ENCODE measurements at regions not wholly inside any gene's neighbourhood (a gene's known extent, or its start where the extent isn't known, plus 50 kb on each side); places are given as distances from the start of the nearest gene placed in this dataset.

DNA sequence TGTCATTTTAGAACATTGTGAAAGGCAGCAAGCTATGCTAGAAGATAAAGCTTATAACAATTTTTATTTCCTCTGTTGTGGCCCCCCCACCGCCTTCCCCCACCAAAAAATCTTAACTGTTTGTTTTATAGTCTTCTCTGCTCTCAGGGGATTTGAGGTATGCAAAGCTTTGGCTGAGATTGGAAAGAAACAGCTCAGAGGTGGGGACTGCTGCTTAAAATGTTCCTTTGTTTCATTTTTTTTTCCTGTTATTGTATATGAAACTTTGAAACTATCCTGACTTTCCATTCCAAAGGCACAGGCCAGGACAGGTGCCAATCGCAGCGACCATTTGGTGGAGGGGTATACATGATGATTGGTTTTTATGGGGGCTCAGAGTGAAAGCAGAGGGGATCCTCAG is 114.7 kb upstream of the PHACTR1 start:
- no peaks in the 10 kb centered on the region for H3K9me2 ChIP-seq (ENCODE audit: insufficient read depth, low read length)
- no peaks in the 10 kb centered on the region for H3K27me3 ChIP-seq (ENCODE audit: insufficient read depth, low read depth, low read length)
- no peak overlapping the region for H3K4me3 ChIP-seq (ENCODE audit: low read length)
- no peaks in the 10 kb centered on the region for H3K79me2 ChIP-seq (replicated peaks; ENCODE audit: insufficient read depth, low read length)
- H3K36me3 ChIP-seq (ENCODE audit: insufficient read depth, low read length) = no peaks in the 10 kb centered on the region
- no peaks in the 10 kb centered on the region for H3K9me3 ChIP-seq (ENCODE audit: low read length)
- no peaks in the 10 kb centered on the region for H3F3A ChIP-seq (ENCODE audit: insufficient read depth, low read length, poor library complexity, severe bottlenecking)
- H4K20me1 ChIP-seq (ENCODE audit: insufficient read depth) = no peaks in the 10 kb centered on the region
- no peak overlapping the region for H3K27ac ChIP-seq (ENCODE audit: low read length)
- H3K9ac ChIP-seq (ENCODE audit: low read length) = no peak overlapping the region
- TF ChIP-seq MXI1 (conservative IDR thresholded peaks at IDR 0.05; ENCODE audit: poor library complexity, severe bottlenecking) = no peak
- no peak for TF ChIP-seq EP300 (conservative IDR thresholded peaks at IDR 0.05; ENCODE audit: poor library complexity, severe bottlenecking)
- no peak for TF ChIP-seq POLR2AphosphoS5 (IDR thresholded peaks at IDR 0.05)
- TF ChIP-seq TAF1 (IDR thresholded peaks at IDR 0.05; ENCODE audit: low read depth) = no peak
- TF ChIP-seq, protein P1, sequence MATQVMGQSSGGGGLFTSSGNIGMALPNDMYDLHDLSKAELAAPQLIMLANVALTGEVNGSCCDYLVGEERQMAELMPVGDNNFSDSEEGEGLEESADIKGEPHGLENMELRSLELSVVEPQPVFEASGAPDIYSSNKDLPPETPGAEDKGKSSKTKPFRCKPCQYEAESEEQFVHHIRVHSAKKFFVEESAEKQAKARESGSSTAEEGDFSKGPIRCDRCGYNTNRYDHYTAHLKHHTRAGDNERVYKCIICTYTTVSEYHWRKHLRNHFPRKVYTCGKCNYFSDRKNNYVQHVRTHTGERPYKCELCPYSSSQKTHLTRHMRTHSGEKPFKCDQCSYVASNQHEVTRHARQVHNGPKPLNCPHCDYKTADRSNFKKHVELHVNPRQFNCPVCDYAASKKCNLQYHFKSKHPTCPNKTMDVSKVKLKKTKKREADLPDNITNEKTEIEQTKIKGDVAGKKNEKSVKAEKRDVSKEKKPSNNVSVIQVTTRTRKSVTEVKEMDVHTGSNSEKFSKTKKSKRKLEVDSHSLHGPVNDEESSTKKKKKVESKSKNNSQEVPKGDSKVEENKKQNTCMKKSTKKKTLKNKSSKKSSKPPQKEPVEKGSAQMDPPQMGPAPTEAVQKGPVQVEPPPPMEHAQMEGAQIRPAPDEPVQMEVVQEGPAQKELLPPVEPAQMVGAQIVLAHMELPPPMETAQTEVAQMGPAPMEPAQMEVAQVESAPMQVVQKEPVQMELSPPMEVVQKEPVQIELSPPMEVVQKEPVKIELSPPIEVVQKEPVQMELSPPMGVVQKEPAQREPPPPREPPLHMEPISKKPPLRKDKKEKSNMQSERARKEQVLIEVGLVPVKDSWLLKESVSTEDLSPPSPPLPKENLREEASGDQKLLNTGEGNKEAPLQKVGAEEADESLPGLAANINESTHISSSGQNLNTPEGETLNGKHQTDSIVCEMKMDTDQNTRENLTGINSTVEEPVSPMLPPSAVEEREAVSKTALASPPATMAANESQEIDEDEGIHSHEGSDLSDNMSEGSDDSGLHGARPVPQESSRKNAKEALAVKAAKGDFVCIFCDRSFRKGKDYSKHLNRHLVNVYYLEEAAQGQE (IDR thresholded peaks at IDR 0.05; ENCODE audit: borderline replicate concordance) = no peak
- no peak for TF ChIP-seq SMC3 (conservative IDR thresholded peaks at IDR 0.05; ENCODE audit: poor library complexity)
- no peak for TF ChIP-seq EZH2 (IDR thresholded peaks at IDR 0.05; ENCODE audit: borderline replicate concordance, insufficient read depth, low read length, poor library complexity, severe bottlenecking)
- TF ChIP-seq RAD21 (conservative IDR thresholded peaks at IDR 0.05) = no peak
- TF ChIP-seq, protein P2, sequence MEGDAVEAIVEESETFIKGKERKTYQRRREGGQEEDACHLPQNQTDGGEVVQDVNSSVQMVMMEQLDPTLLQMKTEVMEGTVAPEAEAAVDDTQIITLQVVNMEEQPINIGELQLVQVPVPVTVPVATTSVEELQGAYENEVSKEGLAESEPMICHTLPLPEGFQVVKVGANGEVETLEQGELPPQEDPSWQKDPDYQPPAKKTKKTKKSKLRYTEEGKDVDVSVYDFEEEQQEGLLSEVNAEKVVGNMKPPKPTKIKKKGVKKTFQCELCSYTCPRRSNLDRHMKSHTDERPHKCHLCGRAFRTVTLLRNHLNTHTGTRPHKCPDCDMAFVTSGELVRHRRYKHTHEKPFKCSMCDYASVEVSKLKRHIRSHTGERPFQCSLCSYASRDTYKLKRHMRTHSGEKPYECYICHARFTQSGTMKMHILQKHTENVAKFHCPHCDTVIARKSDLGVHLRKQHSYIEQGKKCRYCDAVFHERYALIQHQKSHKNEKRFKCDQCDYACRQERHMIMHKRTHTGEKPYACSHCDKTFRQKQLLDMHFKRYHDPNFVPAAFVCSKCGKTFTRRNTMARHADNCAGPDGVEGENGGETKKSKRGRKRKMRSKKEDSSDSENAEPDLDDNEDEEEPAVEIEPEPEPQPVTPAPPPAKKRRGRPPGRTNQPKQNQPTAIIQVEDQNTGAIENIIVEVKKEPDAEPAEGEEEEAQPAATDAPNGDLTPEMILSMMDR (IDR thresholded peaks at IDR 0.05; ENCODE audit: poor library complexity, severe bottlenecking) = no peak
- no peak overlapping the region for H2AFZ ChIP-seq (ENCODE audit: low read depth, low read length)
- H3K4me2 ChIP-seq (ENCODE audit: low read length) = no peak overlapping the region

DNA sequence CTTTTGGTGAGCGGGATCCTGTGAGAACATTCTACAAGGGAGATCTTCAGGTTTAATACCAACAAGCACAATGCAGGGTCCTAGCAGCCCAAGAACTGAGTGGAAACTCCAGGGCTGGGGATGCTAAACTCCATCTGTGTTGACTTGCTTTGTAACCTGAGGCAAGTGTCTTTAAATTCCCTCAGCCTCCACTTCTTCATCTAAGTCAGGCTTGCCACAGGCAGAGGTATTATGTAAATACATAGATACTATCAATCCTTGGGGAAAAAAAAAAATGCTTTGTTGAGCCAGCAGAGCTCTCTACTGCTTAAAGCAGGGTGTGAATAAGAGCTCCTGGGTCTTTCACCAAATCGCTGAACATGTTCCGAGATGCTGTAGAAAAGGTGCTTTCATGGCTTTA is 114.2 kb upstream of the PHACTR1 start:
- Histone ChIP-seq H3K9me2 (ENCODE audit: insufficient read depth, low read length) (no peaks in the 10 kb centered on the region), H4K20me1 (ENCODE audit: insufficient read depth) (no peaks in the 10 kb centered on the region), H3K79me2 (replicated peaks; ENCODE audit: insufficient read depth, low read length) (no peaks in the 10 kb centered on the region), H3K4me3 (ENCODE audit: low read length) (no peak overlapping the region), H3K27ac (ENCODE audit: low read length) (no peak overlapping the region), H3K4me2 (ENCODE audit: low read length) (no peak overlapping the region), H3K27me3 (ENCODE audit: insufficient read depth, low read depth, low read length) (no peaks in the 10 kb centered on the region), H3K9me3 (ENCODE audit: low read length) (no peaks in the 10 kb centered on the region), H3K9ac (ENCODE audit: low read length) (no peak overlapping the region), H3F3A (ENCODE audit: insufficient read depth, low read length, poor library complexity, severe bottlenecking) (no peaks in the 10 kb centered on the region), H3K36me3 (ENCODE audit: insufficient read depth, low read length) (no peaks in the 10 kb centered on the region), H2AFZ (ENCODE audit: low read depth, low read length) (no peak overlapping the region)
- no peak for TF ChIP-seq RAD21 (conservative IDR thresholded peaks at IDR 0.05)
- no peak for TF ChIP-seq SMC3 (conservative IDR thresholded peaks at IDR 0.05; ENCODE audit: poor library complexity)
- TF ChIP-seq EZH2 (IDR thresholded peaks at IDR 0.05; ENCODE audit: borderline replicate concordance, insufficient read depth, low read length, poor library complexity, severe bottlenecking) = no peak
- TF ChIP-seq EP300 (conservative IDR thresholded peaks at IDR 0.05; ENCODE audit: poor library complexity, severe bottlenecking) = no peak
- no peak for TF ChIP-seq MXI1 (conservative IDR thresholded peaks at IDR 0.05; ENCODE audit: poor library complexity, severe bottlenecking)
- TF ChIP-seq, protein P2 (IDR thresholded peaks at IDR 0.05; ENCODE audit: poor library complexity, severe bottlenecking) = no peak
- TF ChIP-seq, protein P1 (IDR thresholded peaks at IDR 0.05; ENCODE audit: borderline replicate concordance) = no peak
- no peak for TF ChIP-seq POLR2AphosphoS5 (IDR thresholded peaks at IDR 0.05)
- TF ChIP-seq TAF1 (IDR thresholded peaks at IDR 0.05; ENCODE audit: low read depth) = no peak
